ENCODE measurements at regions not wholly inside any gene's neighbourhood (a gene's known extent, or its start where the extent isn't known, plus 50 kb on each side); places are given as distances from the start of the nearest gene placed in this dataset.

DNA sequence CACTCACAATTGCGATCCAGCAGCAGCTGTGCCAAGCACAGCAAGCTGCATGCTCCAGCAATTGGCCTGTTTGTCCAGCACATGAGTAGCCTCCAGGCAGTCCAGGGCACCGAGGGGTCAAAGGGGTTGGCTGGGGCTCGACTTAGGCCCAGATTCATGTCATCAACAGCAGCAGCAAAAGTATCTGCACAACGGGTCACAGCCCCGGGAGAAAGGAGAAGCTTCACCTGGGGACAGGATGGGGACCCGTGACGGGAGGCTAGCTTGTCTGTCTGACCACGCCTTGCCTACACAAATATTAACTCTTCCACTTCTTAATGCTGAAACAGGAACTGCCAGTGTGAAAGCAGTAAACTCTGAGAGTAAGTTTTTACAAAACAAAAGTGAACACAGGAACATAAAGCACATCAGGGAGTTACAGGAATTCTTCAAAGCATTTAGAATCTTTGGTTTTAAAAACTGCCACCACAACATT is 191.2 kb downstream of the PIK3R1 start:
- H3K27ac ChIP-seq (ENCODE audit: low read depth, low read length, poor library complexity, severe bottlenecking) = no peak overlapping the region
- no peak overlapping the region for H2AFZ ChIP-seq (ENCODE audit: low read length)

GRCh38 chr5:68407311-68408239 is 192.0 kb downstream of the PIK3R1 start:
- Histone ChIP-seq H3K4me1 (ENCODE audit: insufficient read depth, low read length, severe bottlenecking) (no peaks in the 10 kb centered on the region), H4K20me1 (ENCODE audit: insufficient read depth, low read length) (no peaks in the 10 kb centered on the region), H3K9me3 (ENCODE audit: low read length) (no peaks in the 10 kb centered on the region), H3F3A (ENCODE audit: insufficient read depth, low read length) (no peaks in the 10 kb centered on the region), H3K36me3 (ENCODE audit: insufficient read depth, low read length) (no peaks in the 10 kb centered on the region), H3K4me2 (ENCODE audit: low read length) (no peak overlapping the region), H3K27me3 (ENCODE audit: insufficient read depth, low read length) (no peaks in the 10 kb centered on the region), H3K9me2 (ENCODE audit: low read depth, low read length) (no peaks in the 10 kb centered on the region), H3K27ac (ENCODE audit: low read depth, low read length, poor library complexity, severe bottlenecking) (no peak overlapping the region), H3K4me3 (ENCODE audit: low read depth, low read length, poor library complexity, severe bottlenecking) (no peak overlapping the region), H3K9ac (ENCODE audit: low read length) (no peak overlapping the region), H3K79me2 (ENCODE audit: insufficient read depth, low read length) (no peaks in the 10 kb centered on the region), H2AFZ (ENCODE audit: low read length) (no peak overlapping the region)
- TF ChIP-seq CTCF (IDR thresholded peaks at IDR 0.05; ENCODE audit: low read length) (no peak), EZH2 (IDR thresholded peaks at IDR 0.05; ENCODE audit: borderline replicate concordance, low read length) (no peak)

More for the DNA sequence above, 191.2 kb downstream of the PIK3R1 start:
- Histone ChIP-seq H4K20me1 (ENCODE audit: insufficient read depth, low read length) (no peaks in the 10 kb centered on the region), H3K4me3 (ENCODE audit: low read depth, low read length, poor library complexity, severe bottlenecking) (no peak overlapping the region), H3K27me3 (ENCODE audit: insufficient read depth, low read length) (no peaks in the 10 kb centered on the region), H3K9ac (ENCODE audit: low read length) (no peak overlapping the region), H3K9me2 (ENCODE audit: low read depth, low read length) (no peaks in the 10 kb centered on the region), H3K9me3 (ENCODE audit: low read length) (no peaks in the 10 kb centered on the region), H3K4me1 (ENCODE audit: insufficient read depth, low read length, severe bottlenecking) (no peaks in the 10 kb centered on the region), H3K79me2 (ENCODE audit: insufficient read depth, low read length) (no peaks in the 10 kb centered on the region), H3K4me2 (ENCODE audit: low read length) (no peak overlapping the region), H3K36me3 (ENCODE audit: insufficient read depth, low read length) (no peaks in the 10 kb centered on the region), H3F3A (ENCODE audit: insufficient read depth, low read length) (no peaks in the 10 kb centered on the region)
- TF ChIP-seq EZH2 (IDR thresholded peaks at IDR 0.05; ENCODE audit: borderline replicate concordance, low read length) (no peak), CTCF (IDR thresholded peaks at IDR 0.05; ENCODE audit: low read length) (no peak)

- Histone ChIP-seq H3K4me1 (ENCODE audit: insufficient read depth, low read length, severe bottlenecking) (no peaks in the 10 kb centered on the region), H3K27me3 (ENCODE audit: insufficient read depth, low read length) (no peaks in the 10 kb centered on the region), H3F3A (ENCODE audit: insufficient read depth, low read length) (no peaks in the 10 kb centered on the region), H3K4me2 (ENCODE audit: low read length) (no peak overlapping the region), H3K9ac (ENCODE audit: low read length) (no peak overlapping the region), H3K4me3 (ENCODE audit: low read depth, low read length, poor library complexity, severe bottlenecking) (no peak overlapping the region), H3K79me2 (ENCODE audit: insufficient read depth, low read length) (no peaks in the 10 kb centered on the region), H2AFZ (ENCODE audit: low read length) (no peak overlapping the region), H4K20me1 (ENCODE audit: insufficient read depth, low read length) (no peaks in the 10 kb centered on the region), H3K27ac (ENCODE audit: low read depth, low read length, poor library complexity, severe bottlenecking) (no peak overlapping the region), H3K36me3 (ENCODE audit: insufficient read depth, low read length) (no peaks in the 10 kb centered on the region), H3K9me2 (ENCODE audit: low read depth, low read length) (no peaks in the 10 kb centered on the region), H3K9me3 (ENCODE audit: low read length) (no peaks in the 10 kb centered on the region)
- TF ChIP-seq CTCF (IDR thresholded peaks at IDR 0.05; ENCODE audit: low read length) (no peak), EZH2 (IDR thresholded peaks at IDR 0.05; ENCODE audit: borderline replicate concordance, low read length) (no peak)
Observed at GRCh38 chr5:68408345-68408871, 192.9 kb downstream of the PIK3R1 start.
